ENCODE measurements at regions not wholly inside any gene's neighbourhood (a gene's known extent, or its start where the extent isn't known, plus 50 kb on each side); places are given as distances from the start of the nearest gene placed in this dataset.
A peak's percentile ranks its signal among the peaks of the same experiment; 100 is the strongest.

DNA sequence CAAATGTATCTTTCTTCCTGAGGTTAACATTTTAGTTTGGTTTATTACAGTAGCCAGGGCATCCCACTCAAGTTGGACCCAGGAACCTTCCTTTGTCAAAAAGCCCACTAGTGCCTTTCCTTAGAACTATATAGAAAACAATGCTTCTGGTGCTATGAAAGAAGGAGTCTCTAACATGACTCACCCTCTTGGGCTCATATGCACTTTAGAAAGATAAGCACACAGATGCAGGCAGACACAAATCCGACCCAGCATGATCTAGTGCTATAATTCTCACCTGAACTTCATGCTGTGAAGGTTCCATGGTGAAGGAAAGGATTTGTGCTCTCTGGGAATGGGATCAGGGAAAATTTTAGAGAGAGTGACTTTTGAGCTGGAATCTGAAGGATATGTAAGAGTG lies 289.4 kb downstream of the ANKRD50 start:
- no peak overlapping the region for H3K4me3 ChIP-seq
- H3K27me3 ChIP-seq, result no peaks in the 10 kb centered on the region
- no peak for TF ChIP-seq POLR2AphosphoS5 (IDR thresholded peaks at IDR 0.05)
- TF ChIP-seq EP300 (IDR thresholded peaks at IDR 0.05), result no peak
- TF ChIP-seq POLR2A (IDR thresholded peaks at IDR 0.05), result no peak
- no peak for TF ChIP-seq CTCF (IDR thresholded peaks at IDR 0.05)
- no peaks in the 10 kb centered on the region for H3K36me3 ChIP-seq
- 72 to 90% methylated on average over 1 of the region's 1 CpG for WGBS, 2 donors
- no peak for DNase-seq
- peaks cover 0 to 13% (median 8%) of the 10 kb centered on the region in 4 donors for H3K4me1 ChIP-seq
- H3K27ac ChIP-seq, result no peak overlapping the region
- no peak for ATAC-seq (ENCODE audit: low FRiP score in 2 of 2)
- no peaks in the 10 kb centered on the region for H3K9me3 ChIP-seq

DNA sequence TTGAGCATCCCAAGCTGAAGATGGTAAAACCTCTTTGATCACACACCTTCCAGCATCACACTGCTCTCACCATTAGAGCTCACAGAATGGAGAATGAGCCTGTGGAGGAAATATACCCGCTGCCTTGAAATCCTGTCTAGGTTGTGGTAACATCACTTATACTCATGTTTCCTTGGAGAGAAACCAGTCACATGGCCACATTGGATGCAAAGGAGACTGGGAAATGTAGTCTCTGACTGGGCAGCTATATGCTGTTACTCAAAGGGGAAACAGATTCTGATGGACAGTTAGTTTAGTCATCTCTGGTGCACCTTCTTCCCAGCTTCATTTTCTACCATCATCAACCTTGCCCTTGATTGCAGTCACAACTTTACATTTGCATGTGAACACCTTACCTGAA lies 286.3 kb downstream of the ANKRD50 start:
- 0% methylated on average over 1 of the region's 1 CpG for WGBS, 2 donors
- ATAC-seq (ENCODE audit: low FRiP score in 2 of 2), result no peak

GRCh38 chr4:124427095-124427767 lies 285.3 kb downstream of the ANKRD50 start:
- peaks cover 9 to 19% (median 13%) of the 10 kb centered on the region in 4 donors for H3K4me1 ChIP-seq
- no peaks in the 10 kb centered on the region for H3K9me3 ChIP-seq
- TF ChIP-seq POLR2AphosphoS5 (IDR thresholded peaks at IDR 0.05) (peak; percentile 19 to 59), CTCF (IDR thresholded peaks at IDR 0.05) (no peak), EP300 (IDR thresholded peaks at IDR 0.05) (peak in 2 of 4 donors; percentile 8 to 14), POLR2A (IDR thresholded peaks at IDR 0.05) (no peak)
- DNase-seq (no peak), ATAC-seq (ENCODE audit: low FRiP score in 2 of 2) (peak in 1 of 2 donors; percentile 34)
- H3K27ac ChIP-seq, result peak overlapping the region in 2 of 4 donors; percentile 35 to 42
- no peak overlapping the region for H3K4me3 ChIP-seq
- H3K27me3 ChIP-seq, result no peaks in the 10 kb centered on the region
- 72 to 80% methylated on average over 1 of the region's 1 CpG for WGBS, 2 donors
- no peaks in the 10 kb centered on the region for H3K36me3 ChIP-seq

More for the DNA sequence above, 286.3 kb downstream of the ANKRD50 start:
- H3K27me3 ChIP-seq, result no peaks in the 10 kb centered on the region
- H3K27ac ChIP-seq, result no peak overlapping the region
- no peak overlapping the region for H3K4me3 ChIP-seq
- no peak for TF ChIP-seq POLR2A (IDR thresholded peaks at IDR 0.05)
- no peak for TF ChIP-seq POLR2AphosphoS5 (IDR thresholded peaks at IDR 0.05)
- no peak for TF ChIP-seq CTCF (IDR thresholded peaks at IDR 0.05)
- no peak for TF ChIP-seq EP300 (IDR thresholded peaks at IDR 0.05)
- no peaks in the 10 kb centered on the region for H3K36me3 ChIP-seq
- H3K4me1 ChIP-seq, result peaks cover 4 to 19% (median 13%) of the 10 kb centered on the region in 4 donors
- no peak for DNase-seq
- no peaks in the 10 kb centered on the region for H3K9me3 ChIP-seq

GRCh38 chr4:124428648-124429047 lies 283.9 kb downstream of the ANKRD50 start:
- WGBS, 2 donors, result 89 to 92% methylated on average over 2 of the region's 2 CpGs

More at GRCh38 chr4:124428648-124429047, 283.9 kb downstream of the ANKRD50 start:
- TF ChIP-seq EP300 (IDR thresholded peaks at IDR 0.05), result no peak
- no peak for TF ChIP-seq POLR2AphosphoS5 (IDR thresholded peaks at IDR 0.05)
- TF ChIP-seq CTCF (IDR thresholded peaks at IDR 0.05), result no peak
- no peak for TF ChIP-seq POLR2A (IDR thresholded peaks at IDR 0.05)
- Histone ChIP-seq H3K9me3 (no peaks in the 10 kb centered on the region), H3K4me3 (no peak overlapping the region), H3K27ac (no peak overlapping the region), H3K4me1 (peaks cover 9 to 19% (median 13%) of the 10 kb centered on the region in 4 donors), H3K27me3 (no peaks in the 10 kb centered on the region), H3K36me3 (no peaks in the 10 kb centered on the region)
- ATAC-seq (ENCODE audit: low FRiP score in 2 of 2), result no peak
- DNase-seq, result no peak

Measured in upper lobe of left lung (tissue), 6 donors.